Posterior vena cava (tissue), 2 donors: ENCODE measurements at regions not wholly inside any gene's neighbourhood (a gene's known extent, or its start where the extent isn't known, plus 50 kb on each side); places are given as distances from the start of the nearest gene placed in this dataset.

Experiments
- DNase-seq: peaks from one replicate; pipeline ENCODE4 v3.0.0-alpha.2; 2020; ENCODE audit warnings: low spot score
- intact Hi-C, 2 donors: fragments of 100-400 bp; cut with DNase I; formaldehyde crosslinking; loops; one replicate each; pipeline versions ENCODE4 v1.14.1 to v1.14.2; 2022 to 2023
- donor health status: DM: yes; HTN: yes; CAD: no.
- donor health status: DM: yes; HTN: yes; CAD: no.

DNA sequence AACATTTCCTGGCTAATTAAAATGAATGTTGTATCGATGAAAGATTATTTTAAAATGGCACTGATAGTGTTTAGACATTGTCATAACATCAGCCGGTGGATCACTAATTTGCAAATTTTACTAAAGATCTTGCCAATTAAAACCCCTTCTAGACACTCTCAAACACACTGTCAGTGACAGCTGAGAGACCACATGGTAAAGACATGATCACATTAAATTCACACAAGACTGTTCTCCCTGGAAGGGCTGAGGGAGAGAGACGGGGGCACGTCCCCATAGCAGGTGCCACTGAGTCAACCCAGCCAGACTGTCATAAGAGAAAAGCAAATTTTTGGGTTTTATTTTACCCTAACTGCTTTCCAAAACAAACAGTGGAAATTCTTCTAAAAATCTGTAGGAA, 306.0 kb downstream of the TXNL1 start:
- DNase-seq, result no peak
- intact Hi-C loops, result no loop called here

DNA sequence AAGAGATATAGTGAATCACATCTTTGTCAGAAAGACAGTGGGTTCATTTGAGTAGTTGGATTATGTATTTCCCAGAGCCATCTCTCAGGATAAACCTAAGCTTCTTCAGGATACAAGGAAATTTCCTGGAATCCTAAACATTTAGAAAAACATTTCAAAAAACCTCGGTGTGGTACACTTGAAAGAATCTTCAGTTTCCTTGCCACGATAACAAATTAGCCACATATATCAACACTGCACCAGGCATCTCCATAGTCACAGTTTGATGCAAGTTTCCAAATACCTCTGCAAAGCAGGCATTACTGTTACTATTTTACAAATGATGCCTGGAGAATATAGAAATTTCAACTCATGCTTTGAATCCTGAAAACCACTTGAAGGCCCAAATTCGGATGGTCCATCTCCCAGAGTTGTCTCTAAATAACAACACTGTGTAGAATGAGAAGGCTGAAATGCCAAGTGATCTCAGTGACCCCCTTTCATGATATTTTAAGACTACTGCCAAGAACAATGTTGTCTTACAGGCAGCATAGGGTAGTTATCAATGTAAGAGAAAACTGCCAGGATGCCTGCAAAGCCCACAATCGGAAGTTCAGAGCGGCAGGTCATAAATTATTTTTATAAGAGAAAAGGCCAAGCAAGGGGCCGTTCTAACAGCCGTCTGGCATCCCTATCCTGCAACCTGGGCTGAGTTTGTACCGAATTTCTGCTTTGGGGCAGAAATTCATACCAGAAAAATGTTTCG, 307.9 kb downstream of the TXNL1 start:
- no peak for DNase-seq
- intact Hi-C loops, result no loop called here

DNA sequence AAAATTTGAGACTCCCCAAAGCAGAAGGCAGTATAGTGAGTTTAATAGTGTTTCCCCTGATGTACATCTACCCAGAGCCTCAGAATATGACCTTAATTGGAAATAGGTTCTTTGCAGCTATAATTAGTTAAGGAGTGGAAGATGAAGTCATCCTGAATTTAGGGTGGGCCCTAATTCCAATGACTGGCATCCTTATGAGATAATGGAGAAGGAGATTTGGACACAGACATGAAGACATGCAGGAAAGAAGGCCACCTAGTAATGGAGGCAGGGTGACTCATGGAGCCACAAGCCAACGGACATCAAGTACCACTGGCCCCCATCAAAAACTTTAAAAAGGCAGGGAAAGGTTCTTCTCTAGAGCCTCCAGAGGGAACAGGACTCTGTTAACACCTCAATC, 308.9 kb downstream of the TXNL1 start:
- no peak for DNase-seq
- intact Hi-C loops, result no loop called here

DNA sequence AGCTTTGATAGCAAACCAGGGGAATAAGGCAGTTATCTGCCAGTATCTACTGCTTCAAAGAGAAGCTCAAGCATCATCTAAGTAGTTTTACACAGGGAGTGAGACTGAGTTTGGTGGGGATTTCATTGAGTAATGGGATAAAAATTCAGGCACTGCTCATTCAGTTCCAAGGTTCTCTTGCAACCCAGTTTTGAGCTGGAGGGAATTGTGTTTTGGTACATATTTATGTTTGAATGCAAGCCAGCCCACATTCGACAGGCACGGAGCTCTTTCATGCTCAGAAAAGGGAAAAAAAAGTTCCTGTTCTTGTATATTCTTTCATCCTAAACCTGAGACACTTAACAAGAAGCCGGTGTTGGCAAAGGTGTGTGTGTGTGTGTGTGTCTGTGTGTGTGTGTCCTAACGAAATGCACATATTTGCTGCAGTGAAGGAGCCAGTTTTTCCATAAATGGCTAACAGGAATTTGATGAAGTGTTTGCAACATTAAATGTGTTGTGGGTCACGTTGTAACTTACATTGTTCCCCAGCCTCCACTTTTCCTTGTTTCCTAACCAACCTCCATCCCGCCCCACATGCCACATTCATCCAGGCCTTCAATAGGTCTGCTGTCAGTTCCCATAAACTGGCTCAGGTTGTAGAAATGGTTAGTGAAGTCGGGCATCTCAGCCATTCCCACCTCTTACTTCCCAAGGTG, 311.1 kb downstream of the TXNL1 start:
- no peak for DNase-seq
- intact Hi-C loops, result no loop called here

DNA sequence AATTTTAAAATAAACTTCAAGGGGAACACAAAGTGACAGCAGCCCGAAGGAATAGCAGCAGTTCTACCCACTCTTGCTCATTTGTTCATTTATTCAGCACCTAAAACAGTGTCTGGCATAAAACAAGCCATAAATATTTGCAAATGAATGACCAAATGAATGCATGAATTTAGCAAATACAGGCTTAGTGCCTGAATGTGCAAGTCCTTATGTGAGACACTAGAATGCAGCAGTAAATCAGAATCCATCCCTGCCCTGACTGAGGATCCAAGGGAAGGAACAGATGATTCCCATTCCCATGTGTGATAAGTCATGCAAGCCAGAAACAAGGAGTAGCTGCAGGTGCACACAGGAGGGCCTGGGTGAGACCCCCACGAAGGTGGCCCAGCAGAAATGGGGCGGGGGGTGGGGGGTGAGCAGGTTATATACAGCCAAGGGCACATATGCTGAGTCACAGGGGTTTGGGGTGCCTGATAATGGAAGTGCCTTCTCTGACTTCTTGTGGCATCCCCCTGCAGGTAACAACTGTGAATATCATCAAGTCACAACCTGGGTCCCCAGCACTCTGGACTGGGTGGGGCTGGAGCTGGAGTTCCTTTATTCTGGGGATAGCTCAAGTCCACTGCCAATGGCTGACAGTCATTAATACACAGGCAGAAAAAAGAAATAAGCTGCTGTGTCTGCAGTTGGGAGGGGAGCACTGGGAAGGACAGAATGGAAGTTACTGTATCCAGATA, 311.9 kb downstream of the TXNL1 start:
- intact Hi-C loops, result no loop called here
- DNase-seq, result no peak

DNA sequence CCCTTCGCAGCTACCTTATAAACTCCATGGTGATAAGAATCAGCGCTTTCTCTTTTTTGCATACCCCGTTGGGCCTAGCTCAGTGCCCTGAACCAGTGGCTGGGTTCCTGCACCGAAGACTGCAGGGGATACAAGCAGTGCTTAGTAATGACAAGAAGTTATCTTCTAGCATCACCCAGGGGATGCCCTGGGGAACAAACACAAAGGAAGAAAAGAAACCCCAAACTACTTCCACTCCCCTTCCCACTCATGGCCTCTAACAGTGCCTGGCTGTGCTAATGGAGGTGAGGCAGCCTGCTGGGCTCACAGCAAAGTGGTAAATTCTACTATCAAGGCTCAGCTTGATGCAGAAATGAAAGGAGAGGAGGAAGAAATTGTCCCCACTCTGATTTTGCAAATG, 314.7 kb downstream of the TXNL1 start:
- no peak for DNase-seq
- intact Hi-C loops, result no loop called here

DNA sequence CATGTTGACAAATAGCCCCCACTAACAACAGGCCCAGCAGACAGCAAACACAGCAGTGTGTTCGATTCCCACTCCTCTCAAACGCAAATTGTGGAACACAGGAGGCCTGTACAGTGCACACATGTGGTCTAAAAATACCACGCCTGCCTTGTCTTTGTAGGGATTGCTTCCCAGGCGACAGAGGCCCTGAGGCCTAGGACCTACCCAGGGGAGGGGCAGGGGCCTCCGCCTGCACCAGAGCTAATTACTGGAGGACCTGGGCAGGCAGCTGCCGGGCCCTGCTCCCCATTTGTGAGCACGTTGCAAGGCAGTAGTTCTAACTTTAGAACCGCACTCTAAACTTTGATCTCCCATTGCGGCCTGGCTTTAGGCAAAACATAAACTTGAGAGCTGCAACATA, 316.0 kb downstream of the TXNL1 start:
- DNase-seq, result no peak
- intact Hi-C loops, result no loop called here

DNA sequence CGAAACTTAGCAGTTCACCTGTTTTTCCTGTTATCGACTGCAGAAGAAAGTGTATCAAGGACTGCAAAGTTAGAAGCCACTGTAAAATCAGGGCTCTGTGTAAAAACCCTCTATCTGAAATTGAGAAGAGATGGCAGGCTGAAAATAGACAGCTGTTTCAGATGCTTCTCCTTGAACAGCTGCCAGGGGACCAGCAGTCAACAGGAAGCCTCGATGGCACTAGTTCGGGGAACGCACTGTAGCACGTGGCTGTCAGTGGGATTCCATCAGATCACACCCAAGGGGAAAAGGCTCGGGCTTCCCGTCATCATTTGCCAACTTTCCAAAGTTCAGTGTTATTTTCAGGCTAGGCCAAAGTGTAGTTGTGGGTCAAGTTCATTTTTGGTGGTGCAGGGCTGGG, 316.9 kb downstream of the TXNL1 start:
- intact Hi-C loops, result no loop called here
- DNase-seq, result no peak

DNA sequence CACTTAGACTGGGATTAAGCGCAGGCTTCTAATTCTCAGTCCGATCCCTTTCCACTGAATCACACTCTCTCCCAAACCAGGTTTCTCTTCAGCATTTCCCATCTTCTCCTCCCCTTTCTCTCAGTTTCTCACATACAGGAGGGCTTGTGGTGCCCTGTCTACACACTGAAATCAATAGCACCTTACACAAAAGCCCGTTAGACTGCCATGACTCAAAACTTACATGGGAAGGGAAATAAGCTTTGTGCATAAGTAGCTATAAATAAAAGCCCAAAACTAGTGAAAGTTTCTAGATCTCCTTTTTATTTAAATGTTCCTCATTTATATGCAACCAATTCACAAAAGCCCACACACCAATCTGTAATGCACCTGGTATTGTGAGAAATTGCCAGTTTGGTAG, 318.4 kb downstream of the TXNL1 start:
- DNase-seq, result no peak
- intact Hi-C loops, result no loop called here

DNA sequence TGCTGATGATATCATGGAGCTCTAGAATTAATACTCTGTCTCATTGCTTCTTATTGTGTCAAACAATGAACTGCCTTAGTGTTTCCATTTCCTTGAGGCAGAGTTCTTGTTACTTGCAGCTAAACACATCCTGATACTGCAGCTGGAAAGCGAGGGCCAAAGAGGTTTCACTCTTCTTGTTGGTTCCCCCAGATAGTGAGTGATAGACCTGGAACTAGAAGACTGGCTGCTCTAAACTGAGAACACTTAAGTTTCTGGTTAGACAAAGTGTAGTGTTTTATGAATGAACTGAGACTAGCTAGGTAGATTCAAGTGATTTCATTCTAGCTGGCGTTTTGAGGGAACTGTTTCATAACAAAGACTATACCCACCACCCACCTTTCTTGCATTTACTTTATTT, 321.7 kb downstream of the TXNL1 start:
- intact Hi-C loops, result no loop called here
- DNase-seq, result no peak

DNA sequence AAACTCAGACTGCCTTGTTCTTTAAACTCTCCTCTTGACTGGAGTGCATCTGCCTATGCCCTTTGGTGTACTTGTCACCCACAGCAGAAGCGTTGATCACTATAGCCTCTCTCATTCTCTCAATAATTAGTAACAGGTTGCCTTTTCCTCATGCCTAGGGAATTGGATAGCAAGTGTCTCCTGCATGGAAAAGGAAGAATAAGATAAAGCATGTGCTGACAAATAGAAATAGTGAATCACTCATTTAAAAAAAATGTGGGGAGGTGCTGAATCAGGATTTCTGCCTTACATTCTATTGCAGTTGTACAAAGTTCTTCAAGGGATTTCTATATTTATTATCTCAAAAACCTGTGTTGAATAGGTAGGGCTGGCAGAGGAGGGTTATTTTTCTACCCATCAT, 323.0 kb downstream of the TXNL1 start:
- no peak for DNase-seq
- intact Hi-C loops, result no loop called here

DNA sequence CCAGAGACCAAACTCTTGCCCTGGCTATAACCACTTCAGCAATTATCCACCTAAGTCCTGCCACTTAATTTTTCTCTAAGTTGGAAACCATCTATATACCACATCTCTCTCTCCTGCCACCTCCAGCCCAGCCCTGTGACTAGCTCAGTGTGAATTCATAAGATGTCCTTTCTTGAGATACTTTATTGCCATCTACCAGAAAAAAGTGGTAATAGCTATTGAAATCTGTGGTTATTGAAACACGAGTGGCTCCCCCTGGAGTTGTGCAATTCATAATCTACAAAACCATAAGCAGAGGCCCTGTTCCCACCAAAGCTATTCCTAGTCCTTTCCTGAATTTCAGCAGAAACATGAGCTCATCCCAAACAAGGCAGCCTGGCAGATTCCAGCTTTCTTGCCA, 324.0 kb downstream of the TXNL1 start:
- DNase-seq, result no peak
- intact Hi-C loops, result loop anchor here in 1 of 2 donors (5.0 kb wide), 1 partner anchor 147 kb away; no protein-coding TSS in a partner anchor

DNA sequence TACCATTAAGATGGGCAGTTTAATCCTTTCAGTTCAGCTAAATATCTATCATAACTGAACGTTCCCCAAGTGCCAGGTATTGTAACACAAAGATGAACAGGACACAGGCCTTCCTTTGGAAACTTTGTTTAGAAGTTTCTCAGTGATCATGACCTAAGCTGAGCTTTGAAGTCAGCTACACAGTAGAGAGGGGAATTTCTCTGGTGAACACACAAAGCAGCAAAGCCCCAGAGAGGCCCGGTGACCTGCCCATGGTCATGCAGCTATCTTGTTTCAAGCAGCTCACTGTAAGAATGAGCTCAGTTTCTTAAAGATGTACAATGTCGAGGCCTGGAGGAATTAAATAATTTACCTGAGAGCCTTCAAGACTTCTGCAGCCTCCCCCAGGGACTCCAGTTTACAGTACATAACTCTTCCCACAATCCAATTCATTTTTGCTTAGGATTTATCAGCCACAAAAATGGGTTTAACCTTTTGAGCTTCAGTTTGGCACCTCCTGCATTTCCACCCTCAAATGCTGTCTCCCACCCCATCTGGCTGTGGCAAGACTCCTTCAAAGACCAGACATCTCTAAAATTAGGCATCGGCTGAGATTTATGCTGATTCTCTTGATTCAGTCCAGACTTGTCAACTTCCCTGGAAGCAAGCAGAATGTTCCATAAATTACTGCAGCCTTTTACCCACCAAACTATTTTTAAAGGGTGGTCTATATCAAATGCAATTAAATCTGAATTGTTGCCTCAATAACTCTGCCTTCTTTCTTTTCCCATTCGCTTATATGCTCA, 325.6 kb downstream of the TXNL1 start:
- intact Hi-C loops, result loop anchor here in 1 of 2 donors (5.0 kb wide), 1 partner anchor 145 kb away; no protein-coding TSS in a partner anchor
- DNase-seq, result no peak

DNA sequence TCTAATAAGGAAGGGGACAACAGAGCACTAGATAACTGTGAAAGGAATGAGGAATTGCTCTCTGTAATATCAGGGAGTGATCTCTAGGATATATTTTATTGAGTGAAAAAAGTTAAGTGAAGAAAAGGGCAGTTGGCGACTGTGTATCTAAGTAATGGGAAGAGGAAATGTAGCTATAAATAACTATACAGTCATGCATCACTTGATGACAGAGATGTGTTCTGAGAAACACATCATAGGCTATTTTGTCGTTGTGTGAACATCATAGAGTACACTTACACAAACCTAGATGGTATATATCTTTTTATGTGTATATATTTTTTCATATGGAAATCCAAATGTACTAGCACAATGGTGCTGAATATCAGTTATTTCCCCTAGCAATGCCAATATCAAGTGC, 329.3 kb downstream of the TXNL1 start:
- no peak for DNase-seq
- intact Hi-C loops, result no loop called here

DNA sequence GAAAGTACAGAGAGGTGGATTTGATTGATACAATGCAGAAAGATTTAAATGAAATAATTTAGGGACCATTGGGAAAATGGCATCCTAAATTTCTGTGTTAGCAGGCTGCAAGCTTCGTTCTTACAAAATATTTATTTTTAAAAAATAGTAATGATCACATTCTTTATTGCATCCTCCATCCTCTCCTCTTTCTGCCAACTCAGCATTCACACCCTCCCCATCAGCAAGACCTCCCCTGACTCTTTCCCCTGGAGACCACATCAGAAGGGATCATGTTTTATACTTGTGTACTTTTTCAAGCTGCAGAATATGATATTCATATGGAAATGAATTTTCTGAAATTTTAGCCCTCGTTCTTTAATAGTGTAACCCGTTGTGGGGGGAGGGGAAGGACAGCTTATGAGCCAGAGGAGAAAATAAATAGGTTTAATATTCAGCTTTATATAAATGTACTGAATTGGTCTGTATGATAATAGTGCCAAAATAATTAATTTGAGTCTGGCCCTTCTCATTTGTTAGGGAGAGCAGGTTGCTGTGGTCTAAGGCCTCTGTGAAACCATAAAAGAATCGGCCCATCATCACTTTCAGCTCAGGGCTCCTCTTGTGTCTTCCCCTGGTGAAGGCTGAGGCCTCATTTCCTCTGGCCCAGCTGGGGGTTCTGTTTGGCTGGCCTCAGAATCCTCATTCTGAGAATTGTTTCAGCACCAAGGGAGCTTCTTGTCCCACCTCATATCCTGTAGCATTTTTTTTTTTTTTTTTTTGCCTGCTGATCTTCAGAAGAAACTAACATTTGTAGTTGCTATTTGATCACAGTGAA, 330.8 kb downstream of the TXNL1 start:
- intact Hi-C loops, result no loop called here
- no peak for DNase-seq

DNA sequence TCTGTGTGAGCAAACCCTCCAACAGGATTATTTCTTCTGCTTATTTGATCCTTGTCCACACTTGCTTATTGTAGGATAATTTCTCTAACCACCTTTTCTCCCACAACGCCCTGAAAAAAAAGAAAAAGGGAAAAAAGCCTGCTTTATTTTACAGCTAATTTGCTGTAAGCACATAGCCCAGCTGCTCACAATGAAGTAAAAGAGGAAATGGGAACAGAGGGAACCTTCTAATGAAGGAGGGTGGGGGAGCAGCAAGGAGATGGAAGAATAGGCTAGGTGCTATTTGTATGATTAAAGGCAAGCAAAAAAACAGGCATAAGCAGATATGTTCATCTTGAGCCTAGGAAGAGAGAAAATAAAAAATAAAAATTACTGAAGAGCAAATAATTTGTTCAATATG, 331.6 kb downstream of the TXNL1 start:
- no peak for DNase-seq
- intact Hi-C loops, result no loop called here

DNA sequence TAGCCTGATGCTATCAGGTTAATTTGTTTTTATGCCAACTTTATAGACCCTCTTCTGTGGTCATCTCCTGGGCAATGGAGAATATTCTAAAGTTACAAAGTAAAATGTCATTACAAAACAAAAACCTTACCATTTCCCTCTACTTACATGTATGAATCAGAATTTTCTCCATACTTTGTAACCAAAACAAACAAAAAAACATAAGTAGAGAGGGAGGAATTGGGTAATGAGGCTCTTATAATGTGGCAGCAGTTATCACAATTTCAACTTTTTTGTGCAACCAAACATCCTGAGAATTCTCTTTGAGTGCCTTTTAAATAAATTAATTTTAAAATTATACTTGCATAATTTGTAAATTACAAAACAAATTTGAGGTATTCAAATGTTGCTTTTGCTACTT, 332.8 kb downstream of the TXNL1 start:
- intact Hi-C loops, result no loop called here

DNA sequence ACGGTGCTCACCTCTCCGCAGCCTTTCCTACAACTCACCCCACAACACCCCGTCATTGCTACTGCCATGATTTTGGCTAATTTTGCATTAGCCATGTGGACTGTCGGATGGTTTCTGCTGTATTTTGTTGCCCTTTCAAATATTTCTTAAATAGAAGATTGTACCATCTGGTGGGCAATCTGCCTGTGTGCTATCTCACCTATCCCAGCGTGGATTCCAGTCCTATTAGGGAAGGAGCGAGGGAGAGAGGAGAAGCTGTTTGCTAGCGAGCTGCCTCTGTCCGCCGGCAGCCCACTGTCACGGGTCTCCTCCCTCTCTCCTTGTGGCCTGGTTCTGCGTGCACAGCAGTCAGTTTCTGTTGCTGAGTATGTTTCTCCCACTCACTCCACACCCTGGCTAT, 336.2 kb downstream of the TXNL1 start:
- no peak for DNase-seq
- intact Hi-C loops, result no loop called here

More for the DNA sequence above, 332.8 kb downstream of the TXNL1 start:
- no peak for DNase-seq

DNA sequence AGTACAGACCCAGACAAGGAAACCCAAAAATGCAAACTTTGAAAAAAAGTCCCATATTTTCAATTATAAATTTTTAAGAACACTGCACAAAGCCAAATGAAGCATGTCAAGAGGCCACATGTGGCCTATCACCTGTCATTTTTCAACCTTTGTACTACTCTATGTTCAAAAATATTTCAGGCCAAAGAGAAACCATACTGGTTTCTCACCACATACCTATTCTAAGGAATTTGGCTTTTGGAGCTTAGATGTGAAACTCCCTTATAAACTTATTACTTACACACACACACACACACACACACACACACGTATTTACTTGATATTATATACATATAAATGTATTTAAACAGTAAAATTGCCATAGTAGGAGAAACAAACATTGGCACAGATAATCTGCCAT, 338.7 kb downstream of the TXNL1 start:
- DNase-seq, result no peak
- intact Hi-C loops, result no loop called here
